ENCODE measurements at regions not wholly inside any gene's neighbourhood (a gene's known extent, or its start where the extent isn't known, plus 50 kb on each side); places are given as distances from the start of the nearest gene placed in this dataset.

GRCh38 chr4:60122820-60123219 is 1077.3 kb upstream of the ADGRL3 start:
- 96% methylated on average over 6 of the region's 6 CpGs for WGBS (ENCODE audit: low lambda C conversion rate, missing lambda C conversion rate)
- TF ChIP-seq EZH2phosphoT487 (IDR thresholded peaks at IDR 0.05; ENCODE audit: low read depth, severe bottlenecking, unreplicated experiment) = no peak
- no peak for TF ChIP-seq EZH2 (IDR thresholded peaks at IDR 0.05; ENCODE audit: borderline replicate concordance)
- no peak for TF ChIP-seq CTCF (IDR thresholded peaks at IDR 0.05; ENCODE audit: poor library complexity)

GRCh38 chr4:60128888-60129287 is 1071.2 kb upstream of the ADGRL3 start:
- Histone ChIP-seq H3K4me3 (no peak overlapping the region), H4K20me1 (ENCODE audit: insufficient read depth, poor library complexity, severe bottlenecking) (no peaks in the 10 kb centered on the region), H3K36me3 (replicated peaks; ENCODE audit: insufficient read depth, low read depth) (no peaks in the 10 kb centered on the region), H3K4me1 (ENCODE audit: insufficient read depth) (no peaks in the 10 kb centered on the region), H3K9me2 (replicated peaks; ENCODE audit: insufficient read depth) (no peaks in the 10 kb centered on the region), H3K27me3 (no peaks in the 10 kb centered on the region), H3K27ac (no peak overlapping the region), H3K4me2 (no peak overlapping the region), H3K9me3 (ENCODE audit: low read depth) (no peaks in the 10 kb centered on the region), H3K79me2 (no peaks in the 10 kb centered on the region), H2AFZ (no peak overlapping the region)
- TF ChIP-seq EZH2 (IDR thresholded peaks at IDR 0.05; ENCODE audit: borderline replicate concordance) (no peak), CTCF (IDR thresholded peaks at IDR 0.05; ENCODE audit: poor library complexity) (no peak)
- no peak for DNase-seq (ENCODE audit: low spot score)
- 84% methylated on average over 4 of the region's 4 CpGs for WGBS (ENCODE audit: low lambda C conversion rate, missing lambda C conversion rate)

More at GRCh38 chr4:60122820-60123219, 1077.3 kb upstream of the ADGRL3 start:
- Histone ChIP-seq H3K36me3 (replicated peaks; ENCODE audit: insufficient read depth, low read depth) (no peaks in the 10 kb centered on the region), H3K79me2 (no peaks in the 10 kb centered on the region), H3K9me3 (ENCODE audit: low read depth) (no peaks in the 10 kb centered on the region), H4K20me1 (ENCODE audit: insufficient read depth, poor library complexity, severe bottlenecking) (no peaks in the 10 kb centered on the region), H3K9me2 (replicated peaks; ENCODE audit: insufficient read depth) (no peaks in the 10 kb centered on the region), H2AFZ (no peak overlapping the region), H3K4me3 (no peak overlapping the region), H3K4me2 (no peak overlapping the region), H3K27me3 (no peaks in the 10 kb centered on the region), H3K27ac (no peak overlapping the region), H3K4me1 (ENCODE audit: insufficient read depth) (no peaks in the 10 kb centered on the region)
- no peak for DNase-seq (ENCODE audit: low spot score)

- no peaks in the 10 kb centered on the region for H3K9me3 ChIP-seq (ENCODE audit: low read depth)
- no peak overlapping the region for H2AFZ ChIP-seq
- H3K4me2 ChIP-seq = no peak overlapping the region
- H3K4me1 ChIP-seq (ENCODE audit: insufficient read depth) = no peaks in the 10 kb centered on the region
- H3K79me2 ChIP-seq = no peaks in the 10 kb centered on the region
- no peaks in the 10 kb centered on the region for H4K20me1 ChIP-seq (ENCODE audit: insufficient read depth, poor library complexity, severe bottlenecking)
- H3K4me3 ChIP-seq = no peak overlapping the region
- no peak overlapping the region for H3K27ac ChIP-seq
- 83% methylated on average over 1 of the region's 1 CpG for WGBS (ENCODE audit: low lambda C conversion rate, missing lambda C conversion rate)
- no peaks in the 10 kb centered on the region for H3K36me3 ChIP-seq (replicated peaks; ENCODE audit: insufficient read depth, low read depth)
- no peaks in the 10 kb centered on the region for H3K27me3 ChIP-seq
- TF ChIP-seq EZH2phosphoT487 (IDR thresholded peaks at IDR 0.05; ENCODE audit: low read depth, severe bottlenecking, unreplicated experiment) = no peak
- TF ChIP-seq CTCF (IDR thresholded peaks at IDR 0.05; ENCODE audit: poor library complexity) = no peak
- no peak for TF ChIP-seq EZH2 (IDR thresholded peaks at IDR 0.05; ENCODE audit: borderline replicate concordance)
- H3K9me2 ChIP-seq (replicated peaks; ENCODE audit: insufficient read depth) = no peaks in the 10 kb centered on the region
- DNase-seq (ENCODE audit: low spot score) = no peak
Measured at GRCh38 chr4:60129740-60130139, 1070.4 kb upstream of the ADGRL3 start.

GRCh38 chr4:60133375-60133774 is 1066.8 kb upstream of the ADGRL3 start:
- Histone ChIP-seq H3K27ac (no peak overlapping the region), H3K4me3 (no peak overlapping the region), H3K9me3 (ENCODE audit: low read depth) (no peaks in the 10 kb centered on the region), H3K79me2 (no peaks in the 10 kb centered on the region), H2AFZ (no peak overlapping the region), H3K9me2 (replicated peaks; ENCODE audit: insufficient read depth) (no peaks in the 10 kb centered on the region), H3K4me2 (no peak overlapping the region), H3K4me1 (ENCODE audit: insufficient read depth) (no peaks in the 10 kb centered on the region), H3K36me3 (replicated peaks; ENCODE audit: insufficient read depth, low read depth) (no peaks in the 10 kb centered on the region), H4K20me1 (ENCODE audit: insufficient read depth, poor library complexity, severe bottlenecking) (no peaks in the 10 kb centered on the region), H3K27me3 (no peaks in the 10 kb centered on the region)
- 96% methylated on average over 1 of the region's 1 CpG for WGBS (ENCODE audit: low lambda C conversion rate, missing lambda C conversion rate)
- TF ChIP-seq EZH2 (IDR thresholded peaks at IDR 0.05; ENCODE audit: borderline replicate concordance) (no peak), CTCF (IDR thresholded peaks at IDR 0.05; ENCODE audit: poor library complexity) (no peak), EZH2phosphoT487 (IDR thresholded peaks at IDR 0.05; ENCODE audit: low read depth, severe bottlenecking, unreplicated experiment) (no peak)
- DNase-seq (ENCODE audit: low spot score) = no peak

All from hepatocyte (in vitro differentiated cells).